ENCODE measurements at regions not wholly inside any gene's neighbourhood (a gene's known extent, or its start where the extent isn't known, plus 50 kb on each side); places are given as distances from the start of the nearest gene placed in this dataset.

- H3K4me1 ChIP-seq (ENCODE audit: control insufficient read depth, insufficient read depth, low read length) = no peaks in the 10 kb centered on the region
- no TSS peak for BruUV-seq (replicated peaks)
- in situ Hi-C loops (cut with HindIII; ENCODE audit: low pct_unique_long_range_greater_than_20kb, low sequenced_read_pairs) (no loop called here), intact Hi-C loops (cut with micrococcal nuclease; ENCODE audit: unreplicated experiment) (no loop called here)
- H3K4me3 ChIP-seq (ENCODE audit: low read depth in 2 of 2, low read length in 2 of 2) = no peak overlapping the region
- TF ChIP-seq REST (IDR thresholded peaks at IDR 0.05; ENCODE audit: insufficient read depth in 1 of 2, low read depth in 2 of 2, low read length in 1 of 2) (no peak), POLR2AphosphoS5 (IDR thresholded peaks at IDR 0.05; ENCODE audit: low read depth, low read length) (no peak), SIN3A (IDR thresholded peaks at IDR 0.05; ENCODE audit: borderline replicate concordance, insufficient read depth, low read depth, low read length) (no peak), CTCF (IDR thresholded peaks at IDR 0.05) (no peak), TCF7L2 (IDR thresholded peaks at IDR 0.05; ENCODE audit: low read depth, low read length) (no peak)
- H3K27ac ChIP-seq (ENCODE audit: low read length) = no peak overlapping the region
- ATAC-seq (no peak), DNase-seq (ENCODE audit: low read depth, low spot score) (no peak)
- ChIA-PET CTCF (no interaction called here), POLR2A (no interaction called here)
- H3K27me3 ChIP-seq (ENCODE audit: control insufficient read depth, insufficient read depth, low read length) = no peaks in the 10 kb centered on the region
- H3K9me3 ChIP-seq (ENCODE audit: control insufficient read depth, insufficient read depth, low read depth, low read length) = no peaks in the 10 kb centered on the region
- no peaks in the 10 kb centered on the region for H3K36me3 ChIP-seq (ENCODE audit: control insufficient read depth, insufficient read depth, low read length)
Observed at GRCh38 chr5:3339092-3339797, 256.4 kb upstream of the IRX1 start.

GRCh38 chr5:3337812-3338541 lies 257.7 kb upstream of the IRX1 start:
- ATAC-seq (no peak), DNase-seq (ENCODE audit: low read depth, low spot score) (no peak)
- intact Hi-C loops (cut with micrococcal nuclease; ENCODE audit: unreplicated experiment) (no loop called here), in situ Hi-C loops (cut with HindIII; ENCODE audit: low pct_unique_long_range_greater_than_20kb, low sequenced_read_pairs) (no loop called here)
- CTCF ChIA-PET = no interaction called here
- H3K9me3 ChIP-seq (ENCODE audit: control insufficient read depth, insufficient read depth, low read depth, low read length) = no peaks in the 10 kb centered on the region
- H3K36me3 ChIP-seq (ENCODE audit: control insufficient read depth, insufficient read depth, low read length) = no peaks in the 10 kb centered on the region
- TF ChIP-seq CTCF (IDR thresholded peaks at IDR 0.05) = no peak
- TF ChIP-seq POLR2AphosphoS5 (IDR thresholded peaks at IDR 0.05; ENCODE audit: low read depth, low read length) = no peak
- TF ChIP-seq REST (IDR thresholded peaks at IDR 0.05; ENCODE audit: insufficient read depth in 1 of 2, low read depth in 2 of 2, low read length in 1 of 2) = no peak
- TF ChIP-seq SIN3A (IDR thresholded peaks at IDR 0.05; ENCODE audit: borderline replicate concordance, insufficient read depth, low read depth, low read length) = no peak
- no peak for TF ChIP-seq TCF7L2 (IDR thresholded peaks at IDR 0.05; ENCODE audit: low read depth, low read length)
- POLR2A ChIA-PET = no interaction called here
- no peaks in the 10 kb centered on the region for H3K4me1 ChIP-seq (ENCODE audit: control insufficient read depth, insufficient read depth, low read length)
- no peak overlapping the region for H3K4me3 ChIP-seq (ENCODE audit: low read depth in 2 of 2, low read length in 2 of 2)
- BruUV-seq (replicated peaks) = no TSS peak
- H3K27me3 ChIP-seq (ENCODE audit: control insufficient read depth, insufficient read depth, low read length) = no peaks in the 10 kb centered on the region
- no peak overlapping the region for H3K27ac ChIP-seq (ENCODE audit: low read length)

All from Panc1 (cell line).